ENCODE measurements at regions not wholly inside any gene's neighbourhood (a gene's known extent, or its start where the extent isn't known, plus 50 kb on each side); places are given as distances from the start of the nearest gene placed in this dataset.

DNA sequence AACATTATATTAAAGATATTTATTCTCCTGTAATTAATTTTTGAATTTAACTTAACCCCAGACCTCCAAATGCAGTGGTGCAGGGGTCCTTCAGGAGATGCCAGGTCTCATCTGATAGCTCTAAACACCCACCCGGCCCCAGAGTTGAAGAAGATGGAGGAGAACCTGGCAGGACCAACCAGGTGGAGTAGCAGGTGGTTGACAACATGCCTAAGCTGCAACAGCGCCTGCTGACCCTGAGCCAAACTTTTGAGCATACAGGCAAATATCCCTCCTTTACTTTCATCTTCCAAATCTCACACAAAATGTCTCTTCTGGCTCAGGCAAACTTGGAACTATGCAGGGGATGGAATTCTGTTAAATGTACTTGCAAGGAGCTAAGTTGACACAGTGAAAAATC lies 145.3 kb upstream of the TCF21 start:
- TF ChIP-seq, protein P1, sequence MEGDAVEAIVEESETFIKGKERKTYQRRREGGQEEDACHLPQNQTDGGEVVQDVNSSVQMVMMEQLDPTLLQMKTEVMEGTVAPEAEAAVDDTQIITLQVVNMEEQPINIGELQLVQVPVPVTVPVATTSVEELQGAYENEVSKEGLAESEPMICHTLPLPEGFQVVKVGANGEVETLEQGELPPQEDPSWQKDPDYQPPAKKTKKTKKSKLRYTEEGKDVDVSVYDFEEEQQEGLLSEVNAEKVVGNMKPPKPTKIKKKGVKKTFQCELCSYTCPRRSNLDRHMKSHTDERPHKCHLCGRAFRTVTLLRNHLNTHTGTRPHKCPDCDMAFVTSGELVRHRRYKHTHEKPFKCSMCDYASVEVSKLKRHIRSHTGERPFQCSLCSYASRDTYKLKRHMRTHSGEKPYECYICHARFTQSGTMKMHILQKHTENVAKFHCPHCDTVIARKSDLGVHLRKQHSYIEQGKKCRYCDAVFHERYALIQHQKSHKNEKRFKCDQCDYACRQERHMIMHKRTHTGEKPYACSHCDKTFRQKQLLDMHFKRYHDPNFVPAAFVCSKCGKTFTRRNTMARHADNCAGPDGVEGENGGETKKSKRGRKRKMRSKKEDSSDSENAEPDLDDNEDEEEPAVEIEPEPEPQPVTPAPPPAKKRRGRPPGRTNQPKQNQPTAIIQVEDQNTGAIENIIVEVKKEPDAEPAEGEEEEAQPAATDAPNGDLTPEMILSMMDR (IDR thresholded peaks at IDR 0.05) = no peak
- no peak for TF ChIP-seq POLR2A (IDR thresholded peaks at IDR 0.05)
